ENCODE measurements at regions not wholly inside any gene's neighbourhood (a gene's known extent, or its start where the extent isn't known, plus 50 kb on each side); places are given as distances from the start of the nearest gene placed in this dataset.

DNA sequence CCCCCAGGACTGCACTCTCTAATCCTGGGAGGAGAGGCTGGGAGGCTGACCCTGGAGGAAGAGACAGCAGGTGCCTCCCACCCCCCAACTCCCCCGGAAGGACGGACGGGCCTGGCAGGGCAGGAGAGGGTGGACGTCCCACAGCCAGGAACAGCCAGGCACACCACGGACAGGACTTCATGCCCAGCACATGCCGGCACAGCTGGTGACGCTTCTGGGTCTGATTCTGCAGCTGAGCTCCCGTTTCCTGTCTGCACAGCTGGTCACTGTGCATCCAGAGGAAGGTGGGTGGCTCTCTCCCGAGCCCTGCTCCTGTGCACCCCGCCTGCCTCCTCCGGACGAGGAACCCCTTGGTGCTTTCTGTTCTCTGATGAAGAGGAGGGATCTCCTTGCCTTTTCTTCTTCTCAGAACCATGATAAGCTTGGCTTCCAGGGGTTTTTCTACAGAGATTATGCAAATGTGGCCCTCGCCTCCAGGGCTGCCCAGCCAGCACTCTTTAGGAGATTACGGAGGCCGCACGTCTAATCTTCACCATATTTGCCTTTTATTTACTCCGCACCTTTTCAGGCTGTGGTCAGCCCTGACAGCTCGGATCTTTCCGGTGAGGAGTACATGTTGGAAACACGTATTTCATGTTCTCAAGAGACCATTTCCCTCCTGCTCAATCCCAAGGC is 1295.8 kb downstream of the BRD1 start:
- no peak overlapping the region for H2AFZ ChIP-seq
- no peaks in the 10 kb centered on the region for H3K79me2 ChIP-seq (replicated peaks; ENCODE audit: insufficient read depth)
- H3K27ac ChIP-seq (ENCODE audit: low read depth): no peak overlapping the region
- no peaks in the 10 kb centered on the region for H3K9me3 Mint-ChIP-seq
- peaks cover 5% of the 10 kb centered on the region for H3K27me3 Mint-ChIP-seq (ENCODE audit: insufficient read depth, low read depth, poor library complexity)
- H3F3A ChIP-seq (replicated peaks; ENCODE audit: low read depth): no peaks in the 10 kb centered on the region
- peaks cover 6% of the 10 kb centered on the region; the same call in 1 of the 3 replicates for H3K4me1 Mint-ChIP-seq
- no peaks in the 10 kb centered on the region for H4K20me1 ChIP-seq (replicated peaks; ENCODE audit: insufficient read depth)
- H3K36me3 Mint-ChIP-seq (ENCODE audit: low read depth): no peaks in the 10 kb centered on the region; the same call in 2 of the 3 replicates
- no peak overlapping the region for H3K4me3 Mint-ChIP-seq
- DNase-seq (ENCODE audit: low spot score) (no peak), ATAC-seq (no peak)
- no peak overlapping the region for H3K4me3 ChIP-seq
- H3K36me3 ChIP-seq (ENCODE audit: insufficient read depth): no peaks in the 10 kb centered on the region
- no peak overlapping the region for H3K4me2 ChIP-seq
- H3K4me1 ChIP-seq (ENCODE audit: insufficient read depth): no peaks in the 10 kb centered on the region
- H3K9me2 ChIP-seq (ENCODE audit: insufficient read depth): no peaks in the 10 kb centered on the region
- H3K27ac Mint-ChIP-seq: no peak overlapping the region
- no peaks in the 10 kb centered on the region for H3K27me3 ChIP-seq (ENCODE audit: insufficient read depth)
- TF ChIP-seq, protein P1, sequence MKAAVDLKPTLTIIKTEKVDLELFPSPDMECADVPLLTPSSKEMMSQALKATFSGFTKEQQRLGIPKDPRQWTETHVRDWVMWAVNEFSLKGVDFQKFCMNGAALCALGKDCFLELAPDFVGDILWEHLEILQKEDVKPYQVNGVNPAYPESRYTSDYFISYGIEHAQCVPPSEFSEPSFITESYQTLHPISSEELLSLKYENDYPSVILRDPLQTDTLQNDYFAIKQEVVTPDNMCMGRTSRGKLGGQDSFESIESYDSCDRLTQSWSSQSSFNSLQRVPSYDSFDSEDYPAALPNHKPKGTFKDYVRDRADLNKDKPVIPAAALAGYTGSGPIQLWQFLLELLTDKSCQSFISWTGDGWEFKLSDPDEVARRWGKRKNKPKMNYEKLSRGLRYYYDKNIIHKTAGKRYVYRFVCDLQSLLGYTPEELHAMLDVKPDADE (IDR thresholded peaks at IDR 0.05): no peak
- TF ChIP-seq EZH2 (IDR thresholded peaks at IDR 0.05; ENCODE audit: low read depth, unreplicated experiment) (no peak), ZNF114 (CRISPR knock-in tag; IDR thresholded peaks at IDR 0.05) (no peak), CREB1 (CRISPR knock-in tag; IDR thresholded peaks at IDR 0.05; ENCODE audit: low read depth) (no peak), JUNB (IDR thresholded peaks at IDR 0.05; ENCODE audit: unreplicated experiment) (no peak), ZNF331 (CRISPR knock-in tag; IDR thresholded peaks at IDR 0.05; ENCODE audit: low read depth) (no peak), EZH2phosphoT487 (IDR thresholded peaks at IDR 0.05; ENCODE audit: unreplicated experiment) (no peak), NANOG (IDR thresholded peaks at IDR 0.05; ENCODE audit: borderline replicate concordance) (no peak)
- TF ChIP-seq, protein P2, sequence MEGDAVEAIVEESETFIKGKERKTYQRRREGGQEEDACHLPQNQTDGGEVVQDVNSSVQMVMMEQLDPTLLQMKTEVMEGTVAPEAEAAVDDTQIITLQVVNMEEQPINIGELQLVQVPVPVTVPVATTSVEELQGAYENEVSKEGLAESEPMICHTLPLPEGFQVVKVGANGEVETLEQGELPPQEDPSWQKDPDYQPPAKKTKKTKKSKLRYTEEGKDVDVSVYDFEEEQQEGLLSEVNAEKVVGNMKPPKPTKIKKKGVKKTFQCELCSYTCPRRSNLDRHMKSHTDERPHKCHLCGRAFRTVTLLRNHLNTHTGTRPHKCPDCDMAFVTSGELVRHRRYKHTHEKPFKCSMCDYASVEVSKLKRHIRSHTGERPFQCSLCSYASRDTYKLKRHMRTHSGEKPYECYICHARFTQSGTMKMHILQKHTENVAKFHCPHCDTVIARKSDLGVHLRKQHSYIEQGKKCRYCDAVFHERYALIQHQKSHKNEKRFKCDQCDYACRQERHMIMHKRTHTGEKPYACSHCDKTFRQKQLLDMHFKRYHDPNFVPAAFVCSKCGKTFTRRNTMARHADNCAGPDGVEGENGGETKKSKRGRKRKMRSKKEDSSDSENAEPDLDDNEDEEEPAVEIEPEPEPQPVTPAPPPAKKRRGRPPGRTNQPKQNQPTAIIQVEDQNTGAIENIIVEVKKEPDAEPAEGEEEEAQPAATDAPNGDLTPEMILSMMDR (conservative IDR thresholded peaks at IDR 0.05; ENCODE audit: low read depth in 2 of 2): no peak
- TF ChIP-seq, protein P3, sequence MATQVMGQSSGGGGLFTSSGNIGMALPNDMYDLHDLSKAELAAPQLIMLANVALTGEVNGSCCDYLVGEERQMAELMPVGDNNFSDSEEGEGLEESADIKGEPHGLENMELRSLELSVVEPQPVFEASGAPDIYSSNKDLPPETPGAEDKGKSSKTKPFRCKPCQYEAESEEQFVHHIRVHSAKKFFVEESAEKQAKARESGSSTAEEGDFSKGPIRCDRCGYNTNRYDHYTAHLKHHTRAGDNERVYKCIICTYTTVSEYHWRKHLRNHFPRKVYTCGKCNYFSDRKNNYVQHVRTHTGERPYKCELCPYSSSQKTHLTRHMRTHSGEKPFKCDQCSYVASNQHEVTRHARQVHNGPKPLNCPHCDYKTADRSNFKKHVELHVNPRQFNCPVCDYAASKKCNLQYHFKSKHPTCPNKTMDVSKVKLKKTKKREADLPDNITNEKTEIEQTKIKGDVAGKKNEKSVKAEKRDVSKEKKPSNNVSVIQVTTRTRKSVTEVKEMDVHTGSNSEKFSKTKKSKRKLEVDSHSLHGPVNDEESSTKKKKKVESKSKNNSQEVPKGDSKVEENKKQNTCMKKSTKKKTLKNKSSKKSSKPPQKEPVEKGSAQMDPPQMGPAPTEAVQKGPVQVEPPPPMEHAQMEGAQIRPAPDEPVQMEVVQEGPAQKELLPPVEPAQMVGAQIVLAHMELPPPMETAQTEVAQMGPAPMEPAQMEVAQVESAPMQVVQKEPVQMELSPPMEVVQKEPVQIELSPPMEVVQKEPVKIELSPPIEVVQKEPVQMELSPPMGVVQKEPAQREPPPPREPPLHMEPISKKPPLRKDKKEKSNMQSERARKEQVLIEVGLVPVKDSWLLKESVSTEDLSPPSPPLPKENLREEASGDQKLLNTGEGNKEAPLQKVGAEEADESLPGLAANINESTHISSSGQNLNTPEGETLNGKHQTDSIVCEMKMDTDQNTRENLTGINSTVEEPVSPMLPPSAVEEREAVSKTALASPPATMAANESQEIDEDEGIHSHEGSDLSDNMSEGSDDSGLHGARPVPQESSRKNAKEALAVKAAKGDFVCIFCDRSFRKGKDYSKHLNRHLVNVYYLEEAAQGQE (IDR thresholded peaks at IDR 0.05; ENCODE audit: unreplicated experiment): no peak
- TF ChIP-seq, protein P4, sequence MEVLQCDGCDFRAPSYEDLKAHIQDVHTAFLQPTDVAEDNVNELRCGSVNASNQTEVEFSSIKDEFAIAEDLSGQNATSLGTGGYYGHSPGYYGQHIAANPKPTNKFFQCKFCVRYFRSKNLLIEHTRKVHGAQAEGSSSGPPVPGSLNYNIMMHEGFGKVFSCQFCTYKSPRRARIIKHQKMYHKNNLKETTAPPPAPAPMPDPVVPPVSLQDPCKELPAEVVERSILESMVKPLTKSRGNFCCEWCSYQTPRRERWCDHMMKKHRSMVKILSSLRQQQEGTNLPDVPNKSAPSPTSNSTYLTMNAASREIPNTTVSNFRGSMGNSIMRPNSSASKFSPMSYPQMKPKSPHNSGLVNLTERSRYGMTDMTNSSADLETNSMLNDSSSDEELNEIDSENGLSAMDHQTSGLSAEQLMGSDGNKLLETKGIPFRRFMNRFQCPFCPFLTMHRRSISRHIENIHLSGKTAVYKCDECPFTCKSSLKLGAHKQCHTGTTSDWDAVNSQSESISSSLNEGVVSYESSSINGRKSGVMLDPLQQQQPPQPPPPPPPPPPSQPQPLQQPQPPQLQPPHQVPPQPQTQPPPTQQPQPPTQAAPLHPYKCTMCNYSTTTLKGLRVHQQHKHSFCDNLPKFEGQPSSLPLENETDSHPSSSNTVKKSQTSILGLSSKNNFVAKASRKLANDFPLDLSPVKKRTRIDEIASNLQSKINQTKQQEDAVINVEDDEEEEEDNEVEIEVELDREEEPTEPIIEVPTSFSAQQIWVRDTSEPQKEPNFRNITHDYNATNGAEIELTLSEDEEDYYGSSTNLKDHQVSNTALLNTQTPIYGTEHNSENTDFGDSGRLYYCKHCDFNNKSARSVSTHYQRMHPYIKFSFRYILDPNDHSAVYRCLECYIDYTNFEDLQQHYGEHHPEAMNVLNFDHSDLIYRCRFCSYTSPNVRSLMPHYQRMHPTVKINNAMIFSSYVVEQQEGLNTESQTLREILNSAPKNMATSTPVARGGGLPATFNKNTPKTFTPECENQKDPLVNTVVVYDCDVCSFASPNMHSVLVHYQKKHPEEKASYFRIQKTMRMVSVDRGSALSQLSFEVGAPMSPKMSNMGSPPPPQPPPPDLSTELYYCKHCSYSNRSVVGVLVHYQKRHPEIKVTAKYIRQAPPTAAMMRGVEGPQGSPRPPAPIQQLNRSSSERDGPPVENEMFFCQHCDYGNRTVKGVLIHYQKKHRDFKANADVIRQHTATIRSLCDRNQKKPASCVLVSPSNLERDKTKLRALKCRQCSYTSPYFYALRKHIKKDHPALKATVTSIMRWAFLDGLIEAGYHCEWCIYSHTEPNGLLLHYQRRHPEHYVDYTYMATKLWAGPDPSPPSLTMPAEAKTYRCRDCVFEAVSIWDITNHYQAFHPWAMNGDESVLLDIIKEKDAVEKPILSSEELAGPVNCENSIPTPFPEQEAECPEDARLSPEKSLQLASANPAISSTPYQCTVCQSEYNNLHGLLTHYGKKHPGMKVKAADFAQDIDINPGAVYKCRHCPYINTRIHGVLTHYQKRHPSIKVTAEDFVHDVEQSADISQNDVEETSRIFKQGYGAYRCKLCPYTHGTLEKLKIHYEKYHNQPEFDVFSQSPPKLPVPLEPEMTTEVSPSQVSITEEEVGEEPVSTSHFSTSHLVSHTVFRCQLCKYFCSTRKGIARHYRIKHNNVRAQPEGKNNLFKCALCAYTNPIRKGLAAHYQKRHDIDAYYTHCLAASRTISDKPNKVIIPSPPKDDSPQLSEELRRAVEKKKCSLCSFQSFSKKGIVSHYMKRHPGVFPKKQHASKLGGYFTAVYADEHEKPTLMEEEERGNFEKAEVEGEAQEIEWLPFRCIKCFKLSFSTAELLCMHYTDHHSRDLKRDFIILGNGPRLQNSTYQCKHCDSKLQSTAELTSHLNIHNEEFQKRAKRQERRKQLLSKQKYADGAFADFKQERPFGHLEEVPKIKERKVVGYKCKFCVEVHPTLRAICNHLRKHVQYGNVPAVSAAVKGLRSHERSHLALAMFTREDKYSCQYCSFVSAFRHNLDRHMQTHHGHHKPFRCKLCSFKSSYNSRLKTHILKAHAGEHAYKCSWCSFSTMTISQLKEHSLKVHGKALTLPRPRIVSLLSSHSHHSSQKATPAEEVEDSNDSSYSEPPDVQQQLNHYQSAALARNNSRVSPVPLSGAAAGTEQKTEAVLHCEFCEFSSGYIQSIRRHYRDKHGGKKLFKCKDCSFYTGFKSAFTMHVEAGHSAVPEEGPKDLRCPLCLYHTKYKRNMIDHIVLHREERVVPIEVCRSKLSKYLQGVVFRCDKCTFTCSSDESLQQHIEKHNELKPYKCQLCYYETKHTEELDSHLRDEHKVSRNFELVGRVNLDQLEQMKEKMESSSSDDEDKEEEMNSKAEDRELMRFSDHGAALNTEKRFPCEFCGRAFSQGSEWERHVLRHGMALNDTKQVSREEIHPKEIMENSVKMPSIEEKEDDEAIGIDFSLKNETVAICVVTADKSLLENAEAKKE (CRISPR knock-in tag; IDR thresholded peaks at IDR 0.05): no peak

Measured in GM23338 (cell line).